ENCODE measurements at regions not wholly inside any gene's neighbourhood (a gene's known extent, or its start where the extent isn't known, plus 50 kb on each side); places are given as distances from the start of the nearest gene placed in this dataset.

- in situ Hi-C loops (cut with HindIII; ENCODE audit: low sequenced_read_pairs), result no loop called here
These were observed 185.0 kb downstream of the SEMA6A start for GRCh38 chr5:116389601-116390000.

GRCh38 chr5:116388564-116389258, 185.9 kb downstream of the SEMA6A start:
- in situ Hi-C loops (cut with HindIII; ENCODE audit: low sequenced_read_pairs), result no loop called here

- in situ Hi-C loops (cut with HindIII; ENCODE audit: low sequenced_read_pairs), result no loop called here
These were observed 186.9 kb downstream of the SEMA6A start for GRCh38 chr5:116387738-116388137.

GRCh38 chr5:116386633-116387032, 188.0 kb downstream of the SEMA6A start:
- in situ Hi-C loops (cut with HindIII; ENCODE audit: low sequenced_read_pairs), result no loop called here

GRCh38 chr5:116382874-116383266, 191.8 kb downstream of the SEMA6A start:
- in situ Hi-C loops (cut with HindIII; ENCODE audit: low sequenced_read_pairs), result no loop called here

- in situ Hi-C loops (cut with HindIII; ENCODE audit: low sequenced_read_pairs), result no loop called here
These were observed 192.4 kb downstream of the SEMA6A start for GRCh38 chr5:116382032-116382873.

- in situ Hi-C loops (cut with HindIII; ENCODE audit: low sequenced_read_pairs), result no loop called here
These were observed 193.4 kb downstream of the SEMA6A start for GRCh38 chr5:116381201-116381600.

GRCh38 chr5:116380621-116381020, 194.0 kb downstream of the SEMA6A start:
- in situ Hi-C loops (cut with HindIII; ENCODE audit: low sequenced_read_pairs), result no loop called here

GRCh38 chr5:116379306-116379705, 195.3 kb downstream of the SEMA6A start:
- in situ Hi-C loops (cut with HindIII; ENCODE audit: low sequenced_read_pairs), result no loop called here

- in situ Hi-C loops (cut with HindIII; ENCODE audit: low sequenced_read_pairs), result no loop called here
These were observed 195.9 kb downstream of the SEMA6A start for GRCh38 chr5:116378777-116379121.

- in situ Hi-C loops (cut with HindIII; ENCODE audit: low sequenced_read_pairs), result no loop called here
These were observed 196.4 kb downstream of the SEMA6A start for GRCh38 chr5:116378007-116378776.

GRCh38 chr5:116377276-116378006, 197.2 kb downstream of the SEMA6A start:
- in situ Hi-C loops (cut with HindIII; ENCODE audit: low sequenced_read_pairs), result no loop called here

GRCh38 chr5:116375926-116376325, 198.7 kb downstream of the SEMA6A start:
- in situ Hi-C loops (cut with HindIII; ENCODE audit: low sequenced_read_pairs), result no loop called here

- in situ Hi-C loops (cut with HindIII; ENCODE audit: low sequenced_read_pairs), result no loop called here
These were observed 200.2 kb downstream of the SEMA6A start for GRCh38 chr5:116374434-116374852.

GRCh38 chr5:116372931-116373597, 201.6 kb downstream of the SEMA6A start:
- in situ Hi-C loops (cut with HindIII; ENCODE audit: low sequenced_read_pairs), result no loop called here

GRCh38 chr5:116371935-116372334, 202.7 kb downstream of the SEMA6A start:
- in situ Hi-C loops (cut with HindIII; ENCODE audit: low sequenced_read_pairs), result no loop called here

GRCh38 chr5:116371431-116371830, 203.2 kb downstream of the SEMA6A start:
- in situ Hi-C loops (cut with HindIII; ENCODE audit: low sequenced_read_pairs), result no loop called here

- in situ Hi-C loops (cut with HindIII; ENCODE audit: low sequenced_read_pairs), result no loop called here
These were observed 203.7 kb downstream of the SEMA6A start for GRCh38 chr5:116370886-116371285.

- in situ Hi-C loops (cut with HindIII; ENCODE audit: low sequenced_read_pairs), result no loop called here
These were observed 204.5 kb downstream of the SEMA6A start for GRCh38 chr5:116370149-116370548.

GRCh38 chr5:116365006-116365496, 209.6 kb downstream of the SEMA6A start:
- in situ Hi-C loops (cut with HindIII; ENCODE audit: low sequenced_read_pairs), result no loop called here

Measured in endothelial cell of hepatic sinusoid (primary cell).